ENCODE measurements at regions not wholly inside any gene's neighbourhood (a gene's known extent, or its start where the extent isn't known, plus 50 kb on each side); places are given as distances from the start of the nearest gene placed in this dataset.

- TF ChIP-seq POLR2A (IDR thresholded peaks at IDR 0.05; ENCODE audit: low read depth, low read length) (no peak), POLR2AphosphoS5 (IDR thresholded peaks at IDR 0.05; ENCODE audit: low read depth, low read length) (no peak)
Measured at GRCh38 chr5:5616247-5616895, 193.9 kb downstream of the ICE1 start.

Measured in GM12892 (cell line).